Sigmoid colon (tissue), 4 donors: ENCODE measurements at regions not wholly inside any gene's neighbourhood (a gene's known extent, or its start where the extent isn't known, plus 50 kb on each side); places are given as distances from the start of the nearest gene placed in this dataset.

Experiments used
- EP300 ChIP-seq, 4 donors: sonication (generic); formaldehyde crosslinking; IDR thresholded peaks; one replicate each; pipeline ENCODE4 v1.6.1; 2017; ENCODE audit warnings: antibody characterized with exemption in 4 of 4
- POLR2A ChIP-seq, 2 donors: fragments of 450-650 bp; IDR thresholded peaks; one replicate each; pipeline ENCODE4 v1.6.1; 2016; ENCODE audit warnings: antibody characterized with exemption in 2 of 2, mild to moderate bottlenecking in 2 of 2, moderate library complexity in 2 of 2
- POLR2AphosphoS5 ChIP-seq, 4 donors: sonication (generic); formaldehyde crosslinking; IDR thresholded peaks; one replicate each; pipeline ENCODE4 v1.6.1; 2017; ENCODE audit warnings: antibody characterized with exemption in 4 of 4
- TF ChIP-seq, protein P1 (sequence below), 4 experiments: fragments of 450-650 bp in 3 of 4; fragments of 200-600 bp in 1 of 4; IDR thresholded peaks; one replicate each; pipeline ENCODE4 v1.5.1; 2016 to 2019; ENCODE audit warnings: antibody characterized with exemption in 4 of 4, mild to moderate bottlenecking in 3 of 4, moderate library complexity in 2 of 4

DNA sequence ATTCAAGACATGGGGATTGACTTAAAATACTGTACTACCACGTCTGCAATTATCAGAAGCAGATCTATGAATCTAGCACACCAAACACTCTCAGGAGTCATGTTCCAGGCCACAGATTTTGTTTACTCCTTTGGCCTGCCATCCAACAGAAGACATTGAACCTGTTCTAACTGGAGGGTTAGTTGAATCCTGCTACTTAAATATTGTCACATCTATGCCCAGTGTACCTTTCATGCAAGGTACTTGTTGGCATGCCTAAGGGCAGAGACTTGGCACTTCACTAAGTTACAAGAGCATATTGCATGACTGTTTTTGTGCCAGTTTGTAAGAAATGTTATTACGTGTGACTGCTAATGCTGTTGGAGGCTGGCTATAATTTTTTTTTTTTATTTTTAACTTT, 126.9 kb upstream of the BCOR start:
- TF ChIP-seq, protein P1, sequence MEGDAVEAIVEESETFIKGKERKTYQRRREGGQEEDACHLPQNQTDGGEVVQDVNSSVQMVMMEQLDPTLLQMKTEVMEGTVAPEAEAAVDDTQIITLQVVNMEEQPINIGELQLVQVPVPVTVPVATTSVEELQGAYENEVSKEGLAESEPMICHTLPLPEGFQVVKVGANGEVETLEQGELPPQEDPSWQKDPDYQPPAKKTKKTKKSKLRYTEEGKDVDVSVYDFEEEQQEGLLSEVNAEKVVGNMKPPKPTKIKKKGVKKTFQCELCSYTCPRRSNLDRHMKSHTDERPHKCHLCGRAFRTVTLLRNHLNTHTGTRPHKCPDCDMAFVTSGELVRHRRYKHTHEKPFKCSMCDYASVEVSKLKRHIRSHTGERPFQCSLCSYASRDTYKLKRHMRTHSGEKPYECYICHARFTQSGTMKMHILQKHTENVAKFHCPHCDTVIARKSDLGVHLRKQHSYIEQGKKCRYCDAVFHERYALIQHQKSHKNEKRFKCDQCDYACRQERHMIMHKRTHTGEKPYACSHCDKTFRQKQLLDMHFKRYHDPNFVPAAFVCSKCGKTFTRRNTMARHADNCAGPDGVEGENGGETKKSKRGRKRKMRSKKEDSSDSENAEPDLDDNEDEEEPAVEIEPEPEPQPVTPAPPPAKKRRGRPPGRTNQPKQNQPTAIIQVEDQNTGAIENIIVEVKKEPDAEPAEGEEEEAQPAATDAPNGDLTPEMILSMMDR (IDR thresholded peaks at IDR 0.05): no peak
- TF ChIP-seq EP300 (IDR thresholded peaks at IDR 0.05): no peak
- no peak for TF ChIP-seq POLR2AphosphoS5 (IDR thresholded peaks at IDR 0.05)
- no peak for TF ChIP-seq POLR2A (IDR thresholded peaks at IDR 0.05)
